Activated CD4-positive, alpha-beta T cell treated with anti-CD3 and anti-CD28 coated beads for 36 hours (primary cell): ENCODE measurements at regions not wholly inside any gene's neighbourhood (a gene's known extent, or its start where the extent isn't known, plus 50 kb on each side); places are given as distances from the start of the nearest gene placed in this dataset.
"Not testable (repeated sequence)": the region's sequence is repeated elsewhere in the genome, so short reads cannot be mapped to it uniquely, and the experiment has no call there.

Experiments
- ATAC-seq: fragments of 200-7000 bp; cut with Tn5 transposase; one replicate; pipeline ENCODE4 v1.10.0; 2021; ENCODE audit warnings: mild to moderate bottlenecking, moderate library complexity
- CTCF ChIA-PET: fragments of 350-600 bp; sonication (Branson Sonifier 250); formaldehyde crosslinking; loops from one replicate; lab custom pipeline; 2021; ENCODE audit warnings: antibody characterized with exemption; lab: Charles Lee
- POLR2A ChIA-PET: fragments of 350-600 bp; sonication (Branson Sonifier 250); formaldehyde crosslinking; loops from one replicate; lab custom pipeline; 2021; ENCODE audit warnings: antibody characterized with exemption, inconsistent platforms; lab: Charles Lee
- DNase-seq: peaks from one replicate; pipeline ENCODE4 v3.0.0-alpha.2; 2020
- H3K27ac Mint-ChIP-seq: one replicate; pipeline ENCODE4 v1.8.0; 2021; ENCODE audit warnings: mixed read lengths
- H3K27me3 Mint-ChIP-seq: one replicate; pipeline ENCODE4 v1.8.0; 2021; ENCODE audit warnings: mixed read lengths
- H3K36me3 Mint-ChIP-seq: one replicate; pipeline ENCODE4 v1.8.0; 2021; ENCODE audit warnings: low read depth, mixed read lengths
- H3K4me1 Mint-ChIP-seq: one replicate; pipeline ENCODE4 v1.8.0; 2021; ENCODE audit warnings: mixed read lengths
- H3K4me3 Mint-ChIP-seq: one replicate; pipeline ENCODE4 v1.8.0; 2021; ENCODE audit warnings: mild to moderate bottlenecking, moderate library complexity, mixed read lengths
- H3K9me3 Mint-ChIP-seq: one replicate; pipeline ENCODE4 v1.8.0; 2021; ENCODE audit warnings: low read depth, mixed read lengths
- intact Hi-C, 2 experiments: fragments of 100-400 bp; cut with DNase I in 1 of 2; cut with micrococcal nuclease in 1 of 2; formaldehyde crosslinking; loops; one replicate each; pipeline versions ENCODE4 v1.14.2 to v1.15.1; 2022 to 2024; cut with DNase I, micrococcal nuclease

- ChIA-PET CTCF (interaction anchor here (0.7 kb wide), 1 partner anchor 163 kb away, joined by 3 read pairs; no protein-coding TSS in a partner anchor), POLR2A (no interaction called here)
- Mint-ChIP-seq H3K27ac (no peak overlapping the region), H3K27me3 (no peaks in the 10 kb centered on the region), H3K36me3 (no peaks in the 10 kb centered on the region), H3K4me1 (no peaks in the 10 kb centered on the region), H3K4me3 (no peak overlapping the region), H3K9me3 (no peaks in the 10 kb centered on the region)
- intact Hi-C loops: no loop called here
- DNase-seq (no peak), ATAC-seq (no peak)
These were observed 92.3 kb upstream of the B3GAT1 start for GRCh38 chr11:134504146-134504905.

- no peaks in the 10 kb centered on the region for H3K27me3 Mint-ChIP-seq
- ChIA-PET POLR2A (no interaction called here), CTCF (interaction anchor here (0.6 to 0.7 kb wide), 2 partner anchors 163 to 224 kb away, joined by 3 read pairs; no protein-coding TSS in a partner anchor)
- ATAC-seq: no peak
- H3K27ac Mint-ChIP-seq: no peak overlapping the region
- no peaks in the 10 kb centered on the region for H3K36me3 Mint-ChIP-seq
- H3K4me1 Mint-ChIP-seq: no peaks in the 10 kb centered on the region
- DNase-seq: no peak
- H3K9me3 Mint-ChIP-seq: no peaks in the 10 kb centered on the region
- no peak overlapping the region for H3K4me3 Mint-ChIP-seq
- intact Hi-C loops: no loop called here
These were observed 91.6 kb upstream of the B3GAT1 start for GRCh38 chr11:134503596-134503995.

GRCh38 chr11:134503100-134503499 lies 91.1 kb upstream of the B3GAT1 start:
- no peaks in the 10 kb centered on the region for H3K36me3 Mint-ChIP-seq
- H3K27ac Mint-ChIP-seq: no peak overlapping the region
- intact Hi-C loops: no loop called here
- ChIA-PET CTCF (interaction anchor here (0.6 kb wide), 1 partner anchor 225 kb away, joined by 3 read pairs; no protein-coding TSS in a partner anchor), POLR2A (no interaction called here)
- H3K9me3 Mint-ChIP-seq: no peaks in the 10 kb centered on the region
- ATAC-seq (no peak), DNase-seq (no peak)
- H3K27me3 Mint-ChIP-seq: no peaks in the 10 kb centered on the region
- no peaks in the 10 kb centered on the region for H3K4me1 Mint-ChIP-seq
- H3K4me3 Mint-ChIP-seq: no peak overlapping the region

GRCh38 chr11:134502153-134502550 lies 90.1 kb upstream of the B3GAT1 start:
- H3K4me3 Mint-ChIP-seq: no peak overlapping the region
- no peak overlapping the region for H3K27ac Mint-ChIP-seq
- no peaks in the 10 kb centered on the region for H3K4me1 Mint-ChIP-seq
- no peaks in the 10 kb centered on the region for H3K36me3 Mint-ChIP-seq
- intact Hi-C loops: no loop called here
- CTCF ChIA-PET: no interaction called here
- no peak for DNase-seq
- H3K9me3 Mint-ChIP-seq: no peaks in the 10 kb centered on the region
- no peak for ATAC-seq
- H3K27me3 Mint-ChIP-seq: peaks cover 3% of the 10 kb centered on the region
- POLR2A ChIA-PET: no interaction called here

- Mint-ChIP-seq H3K4me1 (no peaks in the 10 kb centered on the region), H3K36me3 (peaks cover 3% of the 10 kb centered on the region), H3K4me3 (no peak overlapping the region), H3K27me3 (peaks cover 8% of the 10 kb centered on the region), H3K27ac (no peak overlapping the region), H3K9me3 (peaks cover 4% of the 10 kb centered on the region)
- ChIA-PET CTCF (no interaction called here), POLR2A (no interaction called here)
- ATAC-seq (no peak), DNase-seq (no peak)
- intact Hi-C loops: no loop called here
These were observed 89.5 kb upstream of the B3GAT1 start for GRCh38 chr11:134501406-134502152.

- peaks cover 9% of the 10 kb centered on the region for H3K9me3 Mint-ChIP-seq
- H3K4me3 Mint-ChIP-seq: no peak overlapping the region
- peaks cover 4% of the 10 kb centered on the region for H3K36me3 Mint-ChIP-seq
- H3K4me1 Mint-ChIP-seq: no peaks in the 10 kb centered on the region
- ChIA-PET POLR2A (no interaction called here), CTCF (no interaction called here)
- ATAC-seq: no peak
- H3K27me3 Mint-ChIP-seq: peaks cover 9% of the 10 kb centered on the region
- no peak for DNase-seq
- H3K27ac Mint-ChIP-seq: no peak overlapping the region
- intact Hi-C loops: no loop called here
These were observed 88.6 kb upstream of the B3GAT1 start for GRCh38 chr11:134500621-134501020.

- H3K9me3 Mint-ChIP-seq: peaks cover 9% of the 10 kb centered on the region
- peaks cover 4% of the 10 kb centered on the region for H3K36me3 Mint-ChIP-seq
- ATAC-seq (no peak), DNase-seq (no peak)
- H3K27me3 Mint-ChIP-seq: peaks cover 13% of the 10 kb centered on the region
- H3K27ac Mint-ChIP-seq: no peak overlapping the region
- H3K4me3 Mint-ChIP-seq: no peak overlapping the region
- POLR2A ChIA-PET: no interaction called here
- intact Hi-C loops: no loop called here
- CTCF ChIA-PET: no interaction called here
- no peaks in the 10 kb centered on the region for H3K4me1 Mint-ChIP-seq
These were observed 87.9 kb upstream of the B3GAT1 start for GRCh38 chr11:134499990-134500389.

GRCh38 chr11:134498326-134499139 lies 86.5 kb upstream of the B3GAT1 start:
- no peak for DNase-seq
- H3K27ac Mint-ChIP-seq: no peak overlapping the region
- no peak for ATAC-seq
- H3K36me3 Mint-ChIP-seq: peaks cover 4% of the 10 kb centered on the region
- peaks cover 9% of the 10 kb centered on the region for H3K9me3 Mint-ChIP-seq
- H3K4me1 Mint-ChIP-seq: no peaks in the 10 kb centered on the region
- ChIA-PET CTCF (interaction anchor here (0.8 kb wide), 1 partner anchor 10 kb away, joined by 5 read pairs; no protein-coding TSS in a partner anchor), POLR2A (no interaction called here)
- intact Hi-C loops: no loop called here
- peaks cover 13% of the 10 kb centered on the region for H3K27me3 Mint-ChIP-seq
- H3K4me3 Mint-ChIP-seq: no peak overlapping the region

- no peaks in the 10 kb centered on the region for H3K4me1 Mint-ChIP-seq
- POLR2A ChIA-PET: no interaction called here
- H3K27me3 Mint-ChIP-seq: peaks cover 13% of the 10 kb centered on the region
- DNase-seq (no peak), ATAC-seq (no peak)
- no peak overlapping the region for H3K4me3 Mint-ChIP-seq
- peaks cover 4% of the 10 kb centered on the region for H3K36me3 Mint-ChIP-seq
- CTCF ChIA-PET: no interaction called here
- intact Hi-C loops: no loop called here
- no peak overlapping the region for H3K27ac Mint-ChIP-seq
- peaks cover 9% of the 10 kb centered on the region for H3K9me3 Mint-ChIP-seq
These were observed 85.5 kb upstream of the B3GAT1 start for GRCh38 chr11:134497586-134497985.

GRCh38 chr11:134496058-134496457 lies 84.0 kb upstream of the B3GAT1 start:
- H3K4me1 Mint-ChIP-seq, POLR2A ChIA-PET, ATAC-seq, H3K36me3 Mint-ChIP-seq, CTCF ChIA-PET, intact Hi-C loops, DNase-seq, H3K4me3 Mint-ChIP-seq, H3K27ac Mint-ChIP-seq, H3K9me3 Mint-ChIP-seq: not testable (repeated sequence)
- H3K27me3 Mint-ChIP-seq: peaks cover 13% of the 10 kb centered on the region

GRCh38 chr11:134494395-134494794 lies 82.4 kb upstream of the B3GAT1 start:
- H3K4me3 Mint-ChIP-seq, POLR2A ChIA-PET, H3K36me3 Mint-ChIP-seq, intact Hi-C loops, H3K4me1 Mint-ChIP-seq, H3K27ac Mint-ChIP-seq, CTCF ChIA-PET, DNase-seq, ATAC-seq, H3K9me3 Mint-ChIP-seq: not testable (repeated sequence)
- H3K27me3 Mint-ChIP-seq: peaks cover 13% of the 10 kb centered on the region
